ENCODE measurements at regions not wholly inside any gene's neighbourhood (a gene's known extent, or its start where the extent isn't known, plus 50 kb on each side); places are given as distances from the start of the nearest gene placed in this dataset.

- no peak for DNase-seq (ENCODE audit: low read depth in 3 of 3)
Observed at GRCh38 chr11:29781268-29781667, 235.6 kb downstream of the KCNA4 start.

- no peak for DNase-seq (ENCODE audit: low read depth in 3 of 3)
Observed at GRCh38 chr11:29780756-29781155, 236.1 kb downstream of the KCNA4 start.

GRCh38 chr11:29773656-29774264, 243.1 kb downstream of the KCNA4 start:
- no peak for DNase-seq (ENCODE audit: low read depth in 3 of 3)

- no peak for DNase-seq (ENCODE audit: low read depth in 3 of 3)
Observed at GRCh38 chr11:29756871-29757270, 260.0 kb downstream of the KCNA4 start.

GRCh38 chr11:29755474-29755873, 261.4 kb downstream of the KCNA4 start:
- no peak for DNase-seq (ENCODE audit: low read depth in 3 of 3)

- DNase-seq (ENCODE audit: low read depth in 3 of 3): no peak
Observed at GRCh38 chr11:29751618-29752017, 265.2 kb downstream of the KCNA4 start.

- no peak for DNase-seq (ENCODE audit: low read depth in 3 of 3)
Observed at GRCh38 chr11:29750392-29750791, 266.4 kb downstream of the KCNA4 start.

- DNase-seq (ENCODE audit: low read depth in 3 of 3): no peak
Observed at GRCh38 chr11:29734287-29734686, 282.5 kb downstream of the KCNA4 start.

GRCh38 chr11:29713831-29714320, 303.0 kb downstream of the KCNA4 start:
- DNase-seq (ENCODE audit: low read depth in 3 of 3): no peak

GRCh38 chr11:29712616-29713015, 304.2 kb downstream of the KCNA4 start:
- DNase-seq (ENCODE audit: low read depth in 3 of 3): no peak

- DNase-seq (ENCODE audit: low read depth in 3 of 3): no peak
Observed at GRCh38 chr11:29707924-29708323, 308.9 kb downstream of the KCNA4 start.

- no peak for DNase-seq (ENCODE audit: low read depth in 3 of 3)
Observed at GRCh38 chr11:29685361-29685760, 331.5 kb downstream of the KCNA4 start.

- DNase-seq (ENCODE audit: low read depth in 3 of 3): no peak
Observed at GRCh38 chr11:29682856-29683255, 334.0 kb downstream of the KCNA4 start.

- DNase-seq (ENCODE audit: low read depth in 3 of 3): no peak
Observed at GRCh38 chr11:29679996-29680395, 336.8 kb downstream of the KCNA4 start.

- DNase-seq (ENCODE audit: low read depth in 3 of 3): no peak
Observed at GRCh38 chr11:29676993-29677392, 339.8 kb downstream of the KCNA4 start.

- no peak for DNase-seq (ENCODE audit: low read depth in 3 of 3)
Observed at GRCh38 chr11:29669310-29669709, 347.5 kb downstream of the KCNA4 start.

- DNase-seq (ENCODE audit: low read depth in 3 of 3): no peak
Observed at GRCh38 chr11:29657709-29658108, 359.1 kb downstream of the KCNA4 start.

- no peak for DNase-seq (ENCODE audit: low read depth in 3 of 3)
Observed at GRCh38 chr11:29656597-29656996, 360.2 kb downstream of the KCNA4 start.

GRCh38 chr11:29645373-29645772, 371.5 kb downstream of the KCNA4 start:
- DNase-seq (ENCODE audit: low read depth in 3 of 3): no peak

GRCh38 chr11:29641201-29641600, 375.6 kb downstream of the KCNA4 start:
- DNase-seq (ENCODE audit: low read depth in 3 of 3): no peak

- DNase-seq (ENCODE audit: low read depth in 3 of 3): no peak
Observed at GRCh38 chr11:29634744-29635143, 382.1 kb downstream of the KCNA4 start.

- no peak for DNase-seq (ENCODE audit: low read depth in 3 of 3)
Observed at GRCh38 chr11:29634244-29634643, 382.6 kb downstream of the KCNA4 start.

GRCh38 chr11:29629286-29629685, 387.5 kb downstream of the KCNA4 start:
- no peak for DNase-seq (ENCODE audit: low read depth in 3 of 3)

- no peak for DNase-seq (ENCODE audit: low read depth in 3 of 3)
Observed at GRCh38 chr11:29628609-29629008, 388.2 kb downstream of the KCNA4 start.

Measured in stimulated activated CD4-positive, alpha-beta T cell treated with anti-CD3 and anti-CD28 coated beads, TNF-alpha, amount 100 ng/mL, for 48 hours (primary cell).